GM19240 (cell line): ENCODE measurements at regions not wholly inside any gene's neighbourhood (a gene's known extent, or its start where the extent isn't known, plus 50 kb on each side); places are given as distances from the start of the nearest gene placed in this dataset.

Source experiments
- DNase-seq: peaks from one replicate; pipeline ENCODE4 v3.0.0; 2011; ENCODE audit warnings: low spot score; ENCODE audit not compliant: insufficient read length

- no peak for DNase-seq
Measured at GRCh38 chr4:187178587-187178986, 454.9 kb upstream of the FAT1 start.

GRCh38 chr4:187179086-187180058 lies 455.7 kb upstream of the FAT1 start:
- DNase-seq = no peak

- DNase-seq = no peak
Measured at GRCh38 chr4:187181054-187181453, 457.4 kb upstream of the FAT1 start.

GRCh38 chr4:187183346-187183745 lies 459.7 kb upstream of the FAT1 start:
- no peak for DNase-seq

GRCh38 chr4:187183826-187184225 lies 460.2 kb upstream of the FAT1 start:
- DNase-seq = no peak

GRCh38 chr4:187184508-187184907 lies 460.9 kb upstream of the FAT1 start:
- DNase-seq = no peak

- DNase-seq = no peak
Measured at GRCh38 chr4:187188118-187188517, 464.5 kb upstream of the FAT1 start.

GRCh38 chr4:187188741-187189140 lies 465.1 kb upstream of the FAT1 start:
- DNase-seq = no peak

- DNase-seq = no peak
Measured at GRCh38 chr4:187190390-187190789, 466.7 kb upstream of the FAT1 start.

GRCh38 chr4:187191676-187192075 lies 468.0 kb upstream of the FAT1 start:
- no peak for DNase-seq

GRCh38 chr4:187192266-187192665 lies 468.6 kb upstream of the FAT1 start:
- DNase-seq = no peak

GRCh38 chr4:187193141-187193540 lies 469.5 kb upstream of the FAT1 start:
- no peak for DNase-seq

GRCh38 chr4:187204389-187204918 lies 480.8 kb upstream of the FAT1 start:
- DNase-seq = no peak

- no peak for DNase-seq
Measured at GRCh38 chr4:187207931-187208330, 484.3 kb upstream of the FAT1 start.

GRCh38 chr4:187208651-187209050 lies 485.0 kb upstream of the FAT1 start:
- no peak for DNase-seq

- DNase-seq = no peak
Measured at GRCh38 chr4:187209921-187210613, 486.4 kb upstream of the FAT1 start.

GRCh38 chr4:187212446-187213080 lies 488.9 kb upstream of the FAT1 start:
- no peak for DNase-seq

- DNase-seq = no peak
Measured at GRCh38 chr4:187215438-187215837, 491.8 kb upstream of the FAT1 start.

GRCh38 chr4:187218705-187219245 lies 495.1 kb upstream of the FAT1 start:
- no peak for DNase-seq

GRCh38 chr4:187224560-187224959 lies 500.9 kb upstream of the FAT1 start:
- no peak for DNase-seq

- no peak for DNase-seq
Measured at GRCh38 chr4:187227907-187228704, 504.4 kb upstream of the FAT1 start.
